Neural progenitor cell (in vitro differentiated cells): ENCODE measurements at regions not wholly inside any gene's neighbourhood (a gene's known extent, or its start where the extent isn't known, plus 50 kb on each side); places are given as distances from the start of the nearest gene placed in this dataset.

ENCODE experiments used
- DNase-seq: peaks from one replicate; pipeline ENCODE4 v3.0.0-alpha.2; 2016; ENCODE audit warnings: low spot score
- H2AFZ ChIP-seq: fragments of 200-600 bp; sonication (generic); replicated peaks from 2 replicates; pipeline ENCODE4 v1.6.1; 2016; ENCODE audit warnings: antibody characterized with exemption
- H3F3A ChIP-seq: fragments of 200-600 bp; sonication (generic); 2 replicates; pipeline ENCODE4 v1.6.1; 2016; ENCODE audit warnings: antibody characterized with exemption, low read depth
- H3K27ac ChIP-seq: fragments of 200-600 bp; sonication (generic); 2 replicates; pipeline ENCODE4 v1.5.1; 2016; ENCODE audit warnings: mild to moderate bottlenecking
- H3K27me3 ChIP-seq: fragments of 200-600 bp; sonication (generic); 2 replicates; pipeline ENCODE4 v1.6.1; 2016; ENCODE audit warnings: mild to moderate bottlenecking, moderate library complexity
- H3K36me3 ChIP-seq: fragments of 200-600 bp; sonication (generic); 2 replicates; pipeline ENCODE4 v1.5.1; 2016
- H3K4me1 ChIP-seq: fragments of 200-600 bp; sonication (generic); 2 replicates; pipeline ENCODE4 v1.6.1; 2016; ENCODE audit warnings: mixed run types
- H3K4me2 ChIP-seq: fragments of 200-600 bp; sonication (generic); 2 replicates; pipeline ENCODE4 v1.6.1; 2016
- H3K4me3 ChIP-seq: fragments of 200-600 bp; sonication (generic); 2 replicates; pipeline ENCODE4 v1.5.1; 2016
- H3K79me2 ChIP-seq: fragments of 200-600 bp; sonication (generic); 2 replicates; pipeline ENCODE4 v1.6.1; 2016; ENCODE audit warnings: low read depth
- H3K9ac ChIP-seq: fragments of 200-600 bp; sonication (generic); 2 replicates; pipeline ENCODE4 v1.6.1; 2016
- H3K9me3 ChIP-seq: fragments of 200-600 bp; sonication (generic); 2 replicates; pipeline ENCODE4 v1.5.1; 2016; ENCODE audit warnings: low read depth
- H4K20me1 ChIP-seq: fragments of 200-600 bp; sonication (generic); 2 replicates; pipeline ENCODE4 v1.6.1; 2016; ENCODE audit warnings: low read depth
- H3K27ac Mint-ChIP-seq: 3 replicates; pipeline ENCODE4 v1.8.0; 2021; ENCODE audit warnings: mixed read lengths
- H3K27me3 Mint-ChIP-seq: 2 replicates; pipeline ENCODE4 v1.8.0; 2022; ENCODE audit warnings: low read depth, mild to moderate bottlenecking, inconsistent platforms, moderate library complexity, mixed read lengths; ENCODE audit not compliant: insufficient read depth
- H3K36me3 Mint-ChIP-seq: 3 replicates; pipeline ENCODE4 v1.8.0; 2021; ENCODE audit warnings: mixed read lengths
- H3K4me1 Mint-ChIP-seq: 3 replicates; pipeline ENCODE4 v1.8.0; 2021; ENCODE audit warnings: mixed read lengths
- H3K4me3 Mint-ChIP-seq: 3 replicates; pipeline ENCODE4 v1.8.0; 2021; ENCODE audit warnings: mild to moderate bottlenecking, moderate library complexity, mixed read lengths
- H3K9me3 Mint-ChIP-seq: 3 replicates; pipeline ENCODE4 v1.8.0; 2020; ENCODE audit warnings: mixed read lengths
- EZH2 ChIP-seq: fragments of 200-600 bp; sonication (generic); IDR thresholded peaks from 2 replicates; pipeline ENCODE4 v1.6.1; 2017; ENCODE audit warnings: antibody characterized with exemption, mild to moderate bottlenecking, moderate library complexity
- EZH2phosphoT487 ChIP-seq: fragments of 200-600 bp; sonication (generic); IDR thresholded peaks from 2 replicates; pipeline ENCODE4 v1.6.1; 2017; ENCODE audit warnings: antibody characterized with exemption
- TF ChIP-seq, protein P1 (sequence below): fragments of 200-600 bp; sonication (generic); IDR thresholded peaks from 2 replicates; pipeline ENCODE4 v1.5.1; 2017; ENCODE audit warnings: antibody characterized with exemption, mild to moderate bottlenecking

DNA sequence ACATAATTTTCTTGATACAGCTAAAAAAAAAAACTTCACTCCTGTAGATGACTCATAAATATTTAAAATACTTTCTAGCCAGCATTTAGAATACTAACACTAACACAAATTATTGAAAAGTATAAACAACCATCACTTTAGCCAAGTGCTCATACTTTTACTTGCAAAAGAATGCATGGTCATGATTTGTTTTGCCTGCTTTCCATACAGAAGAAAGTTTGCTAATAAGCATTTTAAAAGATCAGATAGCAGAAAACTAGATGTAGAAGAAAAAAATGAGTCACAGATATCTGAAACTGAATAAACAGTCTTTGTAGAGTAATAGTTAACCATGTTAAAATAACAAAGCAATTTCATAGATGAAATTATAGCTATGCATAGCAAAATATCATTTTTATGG lies 2280.4 kb upstream of the PCDH20 start:
- peaks cover 2% of the 10 kb centered on the region for H3K9me3 Mint-ChIP-seq
- no peaks in the 10 kb centered on the region for H3K36me3 ChIP-seq
- no peaks in the 10 kb centered on the region for H3F3A ChIP-seq
- H3K4me3 Mint-ChIP-seq = no peak overlapping the region
- no peak overlapping the region for H3K27ac Mint-ChIP-seq
- H3K9me3 ChIP-seq = no peaks in the 10 kb centered on the region
- no peaks in the 10 kb centered on the region for H3K79me2 ChIP-seq
- no peaks in the 10 kb centered on the region for H4K20me1 ChIP-seq
- no peaks in the 10 kb centered on the region for H3K4me1 Mint-ChIP-seq
- H3K4me3 ChIP-seq = no peak overlapping the region
- H3K36me3 Mint-ChIP-seq = peaks cover 2% of the 10 kb centered on the region
- no peaks in the 10 kb centered on the region for H3K27me3 Mint-ChIP-seq
- H3K4me2 ChIP-seq = no peak overlapping the region
- no peak overlapping the region for H2AFZ ChIP-seq
- DNase-seq = no peak
- H3K9ac ChIP-seq = no peak overlapping the region
- no peaks in the 10 kb centered on the region for H3K27me3 ChIP-seq
- no peaks in the 10 kb centered on the region for H3K4me1 ChIP-seq
- TF ChIP-seq, protein P1, sequence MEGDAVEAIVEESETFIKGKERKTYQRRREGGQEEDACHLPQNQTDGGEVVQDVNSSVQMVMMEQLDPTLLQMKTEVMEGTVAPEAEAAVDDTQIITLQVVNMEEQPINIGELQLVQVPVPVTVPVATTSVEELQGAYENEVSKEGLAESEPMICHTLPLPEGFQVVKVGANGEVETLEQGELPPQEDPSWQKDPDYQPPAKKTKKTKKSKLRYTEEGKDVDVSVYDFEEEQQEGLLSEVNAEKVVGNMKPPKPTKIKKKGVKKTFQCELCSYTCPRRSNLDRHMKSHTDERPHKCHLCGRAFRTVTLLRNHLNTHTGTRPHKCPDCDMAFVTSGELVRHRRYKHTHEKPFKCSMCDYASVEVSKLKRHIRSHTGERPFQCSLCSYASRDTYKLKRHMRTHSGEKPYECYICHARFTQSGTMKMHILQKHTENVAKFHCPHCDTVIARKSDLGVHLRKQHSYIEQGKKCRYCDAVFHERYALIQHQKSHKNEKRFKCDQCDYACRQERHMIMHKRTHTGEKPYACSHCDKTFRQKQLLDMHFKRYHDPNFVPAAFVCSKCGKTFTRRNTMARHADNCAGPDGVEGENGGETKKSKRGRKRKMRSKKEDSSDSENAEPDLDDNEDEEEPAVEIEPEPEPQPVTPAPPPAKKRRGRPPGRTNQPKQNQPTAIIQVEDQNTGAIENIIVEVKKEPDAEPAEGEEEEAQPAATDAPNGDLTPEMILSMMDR = no peak
- no peak for TF ChIP-seq EZH2phosphoT487
- no peak for TF ChIP-seq EZH2
- H3K27ac ChIP-seq = no peak overlapping the region

GRCh38 chr13:63693696-63694095 lies 2278.0 kb upstream of the PCDH20 start:
- Histone ChIP-seq H3K4me2 (no peak overlapping the region), H3K79me2 (no peaks in the 10 kb centered on the region), H4K20me1 (no peaks in the 10 kb centered on the region), H3K9me3 (no peaks in the 10 kb centered on the region), H2AFZ (no peak overlapping the region), H3F3A (no peaks in the 10 kb centered on the region), H3K4me3 (no peak overlapping the region), H3K4me1 (no peaks in the 10 kb centered on the region), H3K9ac (no peak overlapping the region), H3K27ac (no peak overlapping the region), H3K27me3 (no peaks in the 10 kb centered on the region), H3K36me3 (no peaks in the 10 kb centered on the region)
- H3K36me3 Mint-ChIP-seq = peaks cover 2% of the 10 kb centered on the region
- H3K27ac Mint-ChIP-seq = no peak overlapping the region
- no peak for DNase-seq
- no peak overlapping the region for H3K4me3 Mint-ChIP-seq
- no peak for TF ChIP-seq EZH2phosphoT487
- TF ChIP-seq EZH2 = no peak
- TF ChIP-seq, protein P1 = no peak
- peaks cover 2% of the 10 kb centered on the region for H3K9me3 Mint-ChIP-seq
- no peaks in the 10 kb centered on the region for H3K4me1 Mint-ChIP-seq
- no peaks in the 10 kb centered on the region for H3K27me3 Mint-ChIP-seq

- Histone ChIP-seq H3K9me3 (no peaks in the 10 kb centered on the region), H3F3A (no peaks in the 10 kb centered on the region), H3K4me2 (no peak overlapping the region), H4K20me1 (no peaks in the 10 kb centered on the region), H3K4me3 (no peak overlapping the region), H2AFZ (no peak overlapping the region), H3K36me3 (no peaks in the 10 kb centered on the region), H3K27me3 (no peaks in the 10 kb centered on the region), H3K79me2 (no peaks in the 10 kb centered on the region), H3K27ac (no peak overlapping the region), H3K4me1 (no peaks in the 10 kb centered on the region), H3K9ac (no peak overlapping the region)
- Mint-ChIP-seq H3K4me1 (no peaks in the 10 kb centered on the region), H3K9me3 (peaks cover 2% of the 10 kb centered on the region), H3K4me3 (no peak overlapping the region), H3K36me3 (peaks cover 2% of the 10 kb centered on the region), H3K27me3 (no peaks in the 10 kb centered on the region), H3K27ac (no peak overlapping the region)
- no peak for TF ChIP-seq EZH2phosphoT487
- no peak for TF ChIP-seq EZH2
- TF ChIP-seq, protein P1 = no peak
- DNase-seq = no peak
These were observed 2275.8 kb upstream of the PCDH20 start for GRCh38 chr13:63691474-63691873.

DNA sequence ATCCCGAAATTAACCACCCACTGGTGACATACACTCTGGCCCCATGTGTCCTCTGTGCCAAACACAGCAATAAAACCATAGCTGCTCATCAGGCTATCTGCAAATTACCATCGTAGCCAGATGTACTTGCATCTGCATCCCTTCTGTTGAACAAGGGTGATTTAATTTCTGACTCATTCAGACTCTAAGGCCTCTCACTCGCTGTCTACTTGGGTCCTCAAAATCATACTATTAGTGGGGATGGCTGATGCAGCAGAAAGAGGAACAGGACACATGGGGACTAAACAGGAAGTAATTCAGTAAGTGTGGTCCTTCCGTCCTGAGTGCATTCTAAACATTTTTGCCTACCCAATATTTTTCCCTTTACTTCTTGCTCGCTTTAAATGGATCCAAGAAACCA lies 2275.0 kb upstream of the PCDH20 start:
- H3K27ac Mint-ChIP-seq = no peak overlapping the region
- no peak overlapping the region for H3K27ac ChIP-seq
- H3K4me3 Mint-ChIP-seq = no peak overlapping the region
- H3K36me3 ChIP-seq = no peaks in the 10 kb centered on the region
- no peak for DNase-seq
- H3F3A ChIP-seq = no peaks in the 10 kb centered on the region
- TF ChIP-seq EZH2 (no peak), EZH2phosphoT487 (no peak)
- TF ChIP-seq, protein P1 = no peak
- H4K20me1 ChIP-seq = no peaks in the 10 kb centered on the region
- peaks cover 2% of the 10 kb centered on the region for H3K36me3 Mint-ChIP-seq
- no peak overlapping the region for H3K9ac ChIP-seq
- H3K9me3 ChIP-seq = no peaks in the 10 kb centered on the region
- H3K4me1 Mint-ChIP-seq = no peaks in the 10 kb centered on the region
- peak overlapping the region; percentile 68 for H2AFZ ChIP-seq
- H3K27me3 ChIP-seq = no peaks in the 10 kb centered on the region
- no peaks in the 10 kb centered on the region for H3K4me1 ChIP-seq
- H3K79me2 ChIP-seq = no peaks in the 10 kb centered on the region
- no peaks in the 10 kb centered on the region for H3K27me3 Mint-ChIP-seq
- peaks cover 2% of the 10 kb centered on the region for H3K9me3 Mint-ChIP-seq
- H3K4me2 ChIP-seq = no peak overlapping the region
- no peak overlapping the region for H3K4me3 ChIP-seq
